ENCODE measurements at regions not wholly inside any gene's neighbourhood (a gene's known extent, or its start where the extent isn't known, plus 50 kb on each side); places are given as distances from the start of the nearest gene placed in this dataset.

- no peak for DNase-seq
Observed at GRCh38 chr16:76819226-76819916, 371.6 kb upstream of the MON1B start.

DNA sequence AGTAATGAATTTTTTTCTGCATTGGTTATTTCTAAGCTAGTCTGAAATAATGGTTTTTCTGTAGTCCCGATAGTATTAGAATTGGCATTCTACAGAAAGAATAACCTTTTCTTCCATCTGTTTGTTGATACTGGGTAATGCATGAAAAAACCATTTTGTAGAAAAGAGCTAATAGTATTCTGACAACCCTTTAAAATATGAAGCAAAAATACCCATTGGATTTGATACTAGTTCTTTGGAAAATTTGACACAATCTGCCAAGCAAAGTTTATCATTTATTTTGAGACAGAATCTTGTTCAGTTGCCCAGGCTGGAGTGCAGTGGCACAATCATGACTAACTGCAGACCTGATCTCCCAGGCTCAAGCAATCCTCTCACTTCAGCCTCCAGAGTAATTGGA, 366.8 kb upstream of the MON1B start:
- no peak for DNase-seq

DNA sequence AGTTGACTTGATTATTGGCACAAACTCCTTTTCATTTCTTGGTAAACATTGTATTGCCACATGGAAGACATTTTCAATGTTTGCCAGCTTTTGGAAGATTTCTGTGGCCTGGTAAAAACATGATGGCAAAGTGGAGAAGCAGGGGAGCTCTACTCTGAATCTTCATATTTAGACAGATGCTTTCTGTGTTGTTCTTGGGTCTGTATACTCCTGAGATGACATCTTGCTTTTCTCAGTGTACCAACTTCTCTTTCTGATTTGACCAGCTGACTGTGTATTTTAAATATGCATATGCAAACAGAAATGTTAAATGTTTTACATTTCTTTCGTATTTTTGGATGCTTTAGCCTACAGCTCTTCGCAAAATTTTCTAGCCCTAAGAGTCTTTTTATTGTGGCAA, 366.2 kb upstream of the MON1B start:
- DNase-seq, result no peak

DNA sequence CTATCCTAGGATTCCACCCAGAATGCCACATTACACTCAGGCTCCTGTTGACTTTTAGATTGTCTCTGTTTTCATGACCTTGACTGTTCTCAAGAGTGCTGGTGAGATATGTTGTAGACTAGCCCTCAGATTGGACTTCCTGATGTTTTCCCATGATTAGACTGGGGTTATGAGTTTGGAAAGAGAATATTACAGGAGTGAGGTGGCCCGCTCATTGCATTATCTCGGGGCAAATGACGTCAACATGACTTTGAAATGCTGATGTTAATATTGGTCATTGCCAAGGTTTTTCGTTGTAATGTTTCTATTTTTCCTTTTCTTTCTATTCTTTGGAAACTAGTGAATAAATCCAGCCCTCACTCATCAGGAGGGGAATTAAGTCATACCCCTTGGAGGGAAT, 355.7 kb upstream of the MON1B start:
- DNase-seq, result no peak

DNA sequence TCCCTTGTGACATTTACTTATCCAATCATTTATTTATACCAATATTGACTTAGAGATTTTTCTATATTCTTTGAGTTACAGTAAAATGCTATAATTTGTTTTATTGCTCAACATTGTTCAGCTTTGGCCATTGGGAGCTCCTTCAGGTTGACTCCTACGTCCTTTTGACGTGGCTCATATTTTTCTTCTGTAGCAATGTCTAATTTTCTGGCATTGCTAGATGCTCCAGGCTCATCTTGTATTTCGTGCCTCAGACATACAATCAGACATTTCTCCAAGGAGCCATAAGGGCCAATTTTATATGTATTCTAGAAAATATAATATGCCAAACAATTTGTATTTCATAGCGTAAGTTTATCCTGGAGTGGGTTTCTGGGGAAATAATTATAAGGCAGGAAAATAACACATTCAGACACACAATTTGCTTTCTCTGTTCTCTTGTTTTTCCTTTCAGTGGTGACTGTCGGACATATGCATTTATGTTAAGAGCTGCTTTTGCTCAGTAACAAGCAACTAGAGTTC, 355.1 kb upstream of the MON1B start:
- no peak for DNase-seq

GRCh38 chr16:76837872-76838271, 353.1 kb upstream of the MON1B start:
- DNase-seq, result no peak

DNA sequence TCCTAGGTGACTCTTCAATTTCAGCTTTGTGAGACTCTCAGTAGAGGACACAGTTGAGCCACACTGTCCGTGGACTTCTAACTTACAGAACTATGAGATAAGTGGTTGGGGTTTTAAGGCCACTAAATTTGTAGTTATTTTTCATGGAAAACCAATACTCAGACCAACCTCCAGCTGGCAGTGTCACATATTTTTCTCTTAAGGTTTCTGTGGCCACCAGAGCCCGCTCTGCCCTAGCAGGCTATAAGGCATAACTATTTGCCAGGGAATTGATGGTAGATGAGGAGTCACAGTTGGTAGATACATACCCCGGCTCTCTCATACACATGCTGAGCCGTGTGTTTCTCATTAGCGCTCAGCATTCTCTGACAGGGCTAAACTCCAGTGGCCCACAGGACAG, 336.8 kb upstream of the MON1B start:
- DNase-seq, result no peak

- DNase-seq, result no peak
Observed at GRCh38 chr16:76856112-76856511, 334.9 kb upstream of the MON1B start.

DNA sequence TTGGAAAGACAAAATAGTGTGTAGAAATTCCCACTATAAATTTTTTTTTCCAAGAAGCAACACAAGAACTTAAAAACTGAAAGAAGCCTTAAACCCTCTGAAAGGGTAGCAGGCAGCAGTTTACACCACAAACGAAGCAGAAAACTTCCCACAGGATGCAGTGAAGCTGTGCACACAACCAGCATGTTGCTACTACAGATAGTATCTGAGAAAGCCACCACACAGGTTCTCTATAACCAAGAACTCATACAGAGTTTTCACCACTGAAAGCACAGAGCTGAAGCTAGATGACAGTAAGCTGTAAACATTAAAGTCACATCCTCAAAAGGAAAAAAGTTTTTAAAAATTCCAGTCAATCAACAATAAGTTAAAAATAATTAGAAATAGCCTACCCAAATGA, 333.6 kb upstream of the MON1B start:
- no peak for DNase-seq

- DNase-seq, result no peak
Observed at GRCh38 chr16:76862901-76863300, 328.1 kb upstream of the MON1B start.

GRCh38 chr16:76866994-76867393, 324.0 kb upstream of the MON1B start:
- no peak for DNase-seq

DNA sequence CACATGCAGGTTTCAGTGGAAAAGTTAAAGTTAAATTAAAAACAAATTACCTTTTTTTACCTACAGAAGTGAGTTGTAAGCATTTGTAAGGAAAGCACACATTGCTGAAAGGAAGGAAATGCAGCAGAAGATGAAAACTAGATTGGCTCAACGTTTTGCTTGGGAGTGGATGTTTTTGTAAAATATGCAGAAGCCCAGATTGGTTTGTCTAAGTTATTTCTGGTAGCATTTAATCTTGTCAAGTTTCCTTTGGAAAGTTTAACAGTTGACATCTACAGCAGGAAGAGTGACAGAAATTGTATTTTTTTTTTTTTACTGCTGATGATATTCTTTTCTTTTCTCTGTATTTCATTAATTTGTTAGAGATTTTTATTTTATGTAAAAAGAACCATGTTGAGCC, 315.1 kb upstream of the MON1B start:
- no peak for DNase-seq

DNA sequence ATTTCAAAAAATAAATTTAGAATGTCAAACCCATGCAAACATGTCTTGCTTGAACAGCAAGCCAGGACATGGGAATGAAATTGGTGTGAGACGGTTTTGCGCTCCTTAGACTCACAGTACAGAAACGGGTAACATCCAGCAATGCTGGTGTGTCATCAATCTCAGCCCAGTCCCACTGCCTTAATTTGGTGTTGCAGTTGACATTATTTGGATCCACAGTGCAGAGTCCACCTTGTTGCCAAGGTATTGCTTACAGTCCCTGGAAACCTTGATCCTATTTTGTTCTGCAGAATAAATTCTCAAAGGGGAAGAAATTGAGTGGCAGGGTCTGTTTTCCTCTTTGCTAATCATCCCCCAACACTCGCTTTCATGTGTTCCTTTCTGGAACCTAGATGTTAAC, 311.6 kb upstream of the MON1B start:
- no peak for DNase-seq

DNA sequence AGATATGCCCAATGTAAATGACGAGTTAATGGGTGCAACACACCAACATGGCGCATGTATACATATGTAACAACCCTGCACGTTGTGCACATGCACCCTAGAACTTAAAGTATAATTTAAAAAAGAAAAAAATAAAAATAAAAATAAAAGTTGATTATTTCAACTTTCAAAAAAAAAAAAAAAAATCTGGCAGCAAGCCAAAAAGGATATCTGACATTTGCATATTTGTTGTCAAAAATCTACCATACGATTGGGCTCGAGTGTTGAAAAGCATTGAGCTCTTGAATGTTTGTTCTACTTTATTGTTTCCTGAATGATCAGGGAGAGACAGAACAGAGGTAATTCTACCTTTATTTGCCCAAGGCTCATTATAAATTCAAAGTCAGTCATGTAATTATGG, 310.5 kb upstream of the MON1B start:
- peak; percentile 33 for DNase-seq

DNA sequence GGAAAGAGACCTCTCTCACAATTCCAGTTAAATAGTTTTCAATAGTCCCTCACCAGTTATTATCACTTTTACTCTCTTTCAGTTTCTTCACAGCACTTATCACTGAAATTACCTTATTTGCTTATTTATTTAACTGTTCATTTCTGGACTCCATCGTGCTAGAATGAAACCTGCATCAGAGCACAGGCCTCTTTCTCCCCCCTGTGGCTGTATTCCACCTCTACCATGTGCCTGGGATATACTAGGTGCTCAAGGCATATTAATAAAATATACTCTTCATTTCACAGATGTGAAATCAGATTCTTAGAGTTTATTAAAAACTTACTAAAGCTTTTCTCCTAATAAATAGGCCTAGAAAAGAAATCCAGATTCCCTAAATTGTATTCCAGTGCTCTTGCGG, 308.9 kb upstream of the MON1B start:
- no peak for DNase-seq

DNA sequence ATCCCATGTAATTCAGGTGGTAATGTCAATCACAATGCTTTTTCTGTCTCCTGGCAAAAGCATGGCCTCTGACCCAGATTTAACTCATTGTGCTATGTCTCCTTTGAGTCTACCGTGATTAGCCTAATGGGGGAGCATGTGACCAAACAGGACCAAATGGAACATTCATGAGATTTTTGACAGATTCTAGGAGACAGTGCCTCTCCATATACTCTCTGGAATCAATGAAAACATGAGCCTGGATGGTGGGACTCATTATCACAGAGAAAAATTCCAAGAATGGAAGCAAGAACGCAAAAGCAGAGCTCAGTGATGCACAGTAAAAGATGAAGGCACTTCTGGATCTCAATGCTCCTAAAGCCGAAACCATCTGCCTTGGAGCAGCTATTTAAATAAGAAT, 307.9 kb upstream of the MON1B start:
- DNase-seq, result no peak

DNA sequence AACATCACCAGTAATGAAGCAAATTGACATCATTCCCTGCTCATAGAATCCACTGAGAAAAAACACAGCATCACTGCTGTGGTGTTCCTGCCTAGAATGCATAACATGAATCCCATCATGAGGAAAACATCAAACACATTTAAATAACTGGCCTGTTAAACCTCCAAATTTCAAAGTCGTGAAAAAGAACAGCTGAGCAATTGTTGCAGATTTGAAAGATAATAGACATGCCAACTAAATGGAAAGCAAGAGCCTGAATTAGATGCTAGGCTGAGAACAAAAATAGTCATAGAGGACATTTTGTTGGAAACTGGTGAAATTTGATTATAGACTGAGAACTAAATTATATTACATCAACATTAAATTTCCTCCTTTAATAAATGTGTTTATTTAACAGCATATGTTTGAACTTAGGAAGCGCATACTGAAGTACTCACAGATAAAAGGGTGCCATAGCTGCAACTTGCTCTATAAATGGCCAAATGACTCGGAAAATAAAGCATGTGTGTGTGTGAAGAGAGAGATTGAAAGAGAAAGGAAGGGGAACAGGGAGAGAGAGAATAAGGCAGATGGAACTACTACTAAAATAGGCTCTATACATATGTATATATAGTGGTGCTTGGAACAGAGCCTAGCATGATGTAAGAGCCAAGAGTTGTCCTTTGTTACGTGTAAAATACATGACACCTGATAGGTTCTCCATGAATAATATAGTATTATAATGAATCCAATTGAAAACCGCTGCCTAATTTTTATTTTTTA, 305.0 kb upstream of the MON1B start:
- no peak for DNase-seq

- no peak for DNase-seq
Observed at GRCh38 chr16:76897816-76898215, 293.2 kb upstream of the MON1B start.

- DNase-seq, result no peak
Observed at GRCh38 chr16:76899767-76900166, 291.2 kb upstream of the MON1B start.

GRCh38 chr16:76900285-76901263, 290.4 kb upstream of the MON1B start:
- DNase-seq, result no peak

DNA sequence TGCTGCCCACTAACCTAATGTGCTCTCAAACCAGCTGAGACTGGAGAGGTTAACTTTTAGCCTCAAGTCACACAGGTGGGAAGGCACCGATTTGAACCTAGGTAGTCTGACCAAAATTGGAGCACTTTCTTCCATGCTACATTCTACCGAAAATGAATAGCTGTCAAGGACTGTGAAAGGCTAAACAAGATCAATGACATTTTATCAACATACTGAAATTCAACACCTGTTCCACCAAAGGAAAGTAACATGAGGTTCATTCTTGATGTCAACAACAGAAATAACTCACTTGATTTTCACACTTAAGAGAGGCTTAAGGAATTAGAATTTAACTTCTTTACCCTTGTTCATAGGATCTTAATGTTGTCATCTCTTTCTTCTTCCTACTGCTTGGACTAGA, 284.4 kb upstream of the MON1B start:
- no peak for DNase-seq

- DNase-seq, result no peak
Observed at GRCh38 chr16:76910931-76911330, 280.1 kb upstream of the MON1B start.

GRCh38 chr16:76913046-76913445, 277.9 kb upstream of the MON1B start:
- DNase-seq, result no peak
